ENCODE measurements at regions not wholly inside any gene's neighbourhood (a gene's known extent, or its start where the extent isn't known, plus 50 kb on each side); places are given as distances from the start of the nearest gene placed in this dataset.

DNA sequence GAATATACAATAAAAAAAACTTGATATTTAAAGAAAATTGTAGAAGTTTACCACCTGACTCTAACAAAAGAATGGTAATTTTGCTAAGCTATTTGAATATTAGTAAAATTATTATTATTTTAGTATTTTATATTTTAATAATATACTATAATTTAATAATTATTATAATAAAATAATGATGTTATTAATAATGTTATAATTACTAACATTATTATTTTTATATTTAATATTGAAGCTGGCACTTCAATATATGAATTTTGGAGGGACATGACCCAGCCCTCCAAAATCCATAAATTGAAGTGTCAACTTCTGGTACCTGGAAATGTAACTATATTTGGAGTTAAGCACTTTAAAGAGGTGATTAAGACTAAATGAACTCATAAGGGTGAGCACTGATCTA lies 486.1 kb upstream of the CDH9 start:
- no peak for TF ChIP-seq POLR2A (IDR thresholded peaks at IDR 0.05)
- no peak for TF ChIP-seq POLR2AphosphoS5 (IDR thresholded peaks at IDR 0.05)

All from prostate gland (tissue), 1 donor.